B cell (primary cell): ENCODE measurements at regions not wholly inside any gene's neighbourhood (a gene's known extent, or its start where the extent isn't known, plus 50 kb on each side); places are given as distances from the start of the nearest gene placed in this dataset.

Experiments used
- CTCF ChIP-seq: fragments of 200-600 bp; IDR thresholded peaks from one replicate; pipeline ENCODE4 v1.8.0; 2022; ENCODE audit warnings: antibody characterized with exemption, mild to moderate bottlenecking
- EZH2 ChIP-seq: IDR thresholded peaks from 2 replicates; pipeline ENCODE4 v1.6.1; 2012; ENCODE audit warnings: borderline replicate concordance, low read depth, mild to moderate bottlenecking, moderate library complexity, low read length; ENCODE audit not compliant: insufficient read depth, poor library complexity, severe bottlenecking

- TF ChIP-seq CTCF (no peak), EZH2 (no peak)
Observed at GRCh38 chr2:33673937-33674336, 74.8 kb upstream of the FAM98A start.
